ENCODE measurements at regions not wholly inside any gene's neighbourhood (a gene's known extent, or its start where the extent isn't known, plus 50 kb on each side); places are given as distances from the start of the nearest gene placed in this dataset.

GRCh38 chr3:74491874-74492273 is 122.6 kb downstream of the CNTN3 start:
- no peak for TF ChIP-seq CTCF (conservative IDR thresholded peaks at IDR 0.05; ENCODE audit: control insufficient read depth, insufficient read depth, low read depth, low read length)
- no peak overlapping the region for H3K4me3 ChIP-seq (ENCODE audit: control insufficient read depth, low read depth, low read length)
- peak; percentile 5 for DNase-seq (ENCODE audit: low read depth)

- H3K4me3 ChIP-seq (ENCODE audit: control insufficient read depth, low read depth, low read length) = no peak overlapping the region
- no peak for TF ChIP-seq CTCF (conservative IDR thresholded peaks at IDR 0.05; ENCODE audit: control insufficient read depth, insufficient read depth, low read depth, low read length)
- no peak for DNase-seq (ENCODE audit: low read depth)
These were observed 125.2 kb downstream of the CNTN3 start for GRCh38 chr3:74489050-74489792.

GRCh38 chr3:74479915-74480314 is 134.5 kb downstream of the CNTN3 start:
- no peak for TF ChIP-seq CTCF (conservative IDR thresholded peaks at IDR 0.05; ENCODE audit: control insufficient read depth, insufficient read depth, low read depth, low read length)
- no peak for DNase-seq (ENCODE audit: low read depth)
- no peak overlapping the region for H3K4me3 ChIP-seq (ENCODE audit: control insufficient read depth, low read depth, low read length)

DNA sequence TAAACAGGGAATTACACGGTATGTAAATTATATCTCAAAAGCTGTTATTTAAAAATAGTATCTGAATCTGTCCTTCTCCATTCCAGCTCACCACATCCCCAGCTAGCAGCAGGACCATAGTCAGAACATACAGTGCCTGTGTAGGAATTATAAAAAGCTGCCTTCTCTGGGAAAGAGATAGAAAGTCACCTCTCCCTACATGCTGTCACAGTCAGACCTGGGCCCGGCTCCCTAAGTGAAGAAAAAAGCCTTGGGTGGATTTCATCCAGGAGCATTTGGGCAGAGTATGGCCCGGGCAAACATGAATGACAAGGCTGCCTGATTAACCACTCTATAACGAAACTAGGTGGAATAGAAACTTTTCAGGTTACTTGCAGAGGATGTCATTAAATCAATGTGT is 144.1 kb downstream of the CNTN3 start:
- no peak for DNase-seq (ENCODE audit: low read depth)
- TF ChIP-seq CTCF (conservative IDR thresholded peaks at IDR 0.05; ENCODE audit: control insufficient read depth, insufficient read depth, low read depth, low read length) = no peak
- H3K4me3 ChIP-seq (ENCODE audit: control insufficient read depth, low read depth, low read length) = no peak overlapping the region

- TF ChIP-seq CTCF (conservative IDR thresholded peaks at IDR 0.05; ENCODE audit: control insufficient read depth, insufficient read depth, low read depth, low read length) = no peak
- DNase-seq (ENCODE audit: low read depth) = no peak
These were observed 144.7 kb downstream of the CNTN3 start for GRCh38 chr3:74469713-74470112.

DNA sequence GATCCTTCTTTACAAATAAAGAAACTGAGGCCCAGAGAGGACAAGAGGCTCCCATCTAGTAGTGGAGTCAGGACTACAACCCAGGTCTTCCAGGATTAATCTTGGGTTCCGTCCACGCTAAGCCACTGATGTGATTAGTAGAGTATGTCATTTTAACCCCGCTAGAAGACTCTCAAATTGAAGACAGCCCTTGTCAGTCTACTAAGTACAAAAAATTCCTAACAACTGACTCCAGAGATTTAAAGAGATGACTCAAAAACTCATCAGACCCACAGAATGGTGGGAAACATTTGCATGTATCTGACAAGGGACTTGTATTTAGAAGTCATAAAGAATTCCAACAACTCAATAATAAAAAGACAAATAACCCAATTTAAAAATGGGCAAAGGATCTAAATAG is 145.3 kb downstream of the CNTN3 start:
- peak; percentile 62 for DNase-seq (ENCODE audit: low read depth)
- H3K4me3 ChIP-seq (ENCODE audit: control insufficient read depth, low read depth, low read length) = no peak overlapping the region
- TF ChIP-seq CTCF (conservative IDR thresholded peaks at IDR 0.05; ENCODE audit: control insufficient read depth, insufficient read depth, low read depth, low read length) = no peak

More at GRCh38 chr3:74469713-74470112, 144.7 kb downstream of the CNTN3 start:
- H3K4me3 ChIP-seq (ENCODE audit: control insufficient read depth, low read depth, low read length) = no peak overlapping the region
